Smooth muscle cell (in vitro differentiated cells): ENCODE measurements at regions not wholly inside any gene's neighbourhood (a gene's known extent, or its start where the extent isn't known, plus 50 kb on each side); places are given as distances from the start of the nearest gene placed in this dataset.

Experiments used
- DNase-seq: peaks from one replicate; lab custom pipeline; 2025; ENCODE audit not compliant: unreplicated experiment; lab: John Stamatoyannopoulos, UW
- H2AFZ ChIP-seq: fragments of 200-600 bp; sonication (generic); 2 replicates; pipeline ENCODE4 v1.6.0; 2016; ENCODE audit warnings: antibody characterized with exemption, low read depth, mild to moderate bottlenecking
- H3F3A ChIP-seq: fragments of 200-600 bp; sonication (generic); 2 replicates; pipeline ENCODE4 v1.6.0; 2017; ENCODE audit warnings: antibody characterized with exemption, low read depth
- H3K27ac ChIP-seq: fragments of 200-600 bp; sonication (generic); 2 replicates; pipeline ENCODE4 v1.5.1; 2016; ENCODE audit warnings: low read depth, mild to moderate bottlenecking
- H3K27me3 ChIP-seq: fragments of 200-600 bp; sonication (generic); 2 replicates; pipeline ENCODE4 v1.6.1; 2016; ENCODE audit warnings: low read depth, mild to moderate bottlenecking
- H3K36me3 ChIP-seq: fragments of 200-600 bp; sonication (generic); 2 replicates; pipeline ENCODE4 v1.5.1; 2016; ENCODE audit warnings: low read depth
- H3K4me1 ChIP-seq: fragments of 200-600 bp; sonication (generic); 2 replicates; pipeline ENCODE4 v1.5.1; 2016; ENCODE audit warnings: low read depth
- H3K4me2 ChIP-seq: fragments of 200-600 bp; sonication (generic); 2 replicates; pipeline ENCODE4 v1.6.0; 2016; ENCODE audit warnings: mild to moderate bottlenecking
- H3K4me3 ChIP-seq: fragments of 200-600 bp; sonication (generic); 2 replicates; pipeline ENCODE4 v1.5.1; 2016; ENCODE audit warnings: mild to moderate bottlenecking
- H3K79me2 ChIP-seq: fragments of 200-600 bp; sonication (generic); 2 replicates; pipeline ENCODE4 v1.6.0; 2016; ENCODE audit warnings: low read depth, mild to moderate bottlenecking
- H3K9ac ChIP-seq: fragments of 200-600 bp; sonication (generic); 2 replicates; pipeline ENCODE4 v1.6.0; 2016; ENCODE audit warnings: low read depth
- H3K9me3 ChIP-seq: fragments of 200-600 bp; sonication (generic); replicated peaks from 2 replicates; pipeline ENCODE4 v1.5.1; 2016; ENCODE audit warnings: low read depth
- H4K20me1 ChIP-seq: fragments of 200-600 bp; sonication (generic); 2 replicates; pipeline ENCODE4 v1.6.0; 2016; ENCODE audit warnings: low read depth
- WGBS: methylation state at CpG from one replicate; pipeline ENCODE4 v1.1.7; 2016; ENCODE audit warnings: low lambda C conversion rate; 5-methylcytosine and 5-hydroxymethylcytosine counted together
- TF ChIP-seq, protein P1 (sequence below): fragments of 200-600 bp; sonication (generic); IDR thresholded peaks from 2 replicates; pipeline ENCODE4 v1.5.1; 2017; ENCODE audit warnings: borderline replicate concordance, mild to moderate bottlenecking, antibody characterized with exemption; ENCODE audit not compliant: insufficient read depth, poor library complexity, severe bottlenecking

DNA sequence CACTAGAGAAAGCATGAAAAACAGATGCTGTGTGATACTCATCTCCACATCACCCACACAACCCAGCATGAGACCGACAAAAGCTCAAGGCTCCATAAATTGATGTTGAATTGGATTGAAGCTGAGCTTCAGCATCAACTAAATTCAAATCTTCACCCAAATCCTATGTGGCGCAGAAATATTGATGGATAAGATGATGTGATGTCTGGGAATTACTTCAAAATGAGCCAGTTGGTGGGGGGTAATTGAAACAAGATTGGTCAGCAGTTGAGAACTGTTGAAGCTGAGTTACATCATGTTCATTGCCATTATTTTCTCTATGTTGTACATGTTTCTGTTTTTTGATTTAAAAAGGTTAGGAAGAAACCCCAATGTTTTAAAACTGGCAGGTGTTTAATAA, 166.5 kb upstream of the STS start:
- no peaks in the 10 kb centered on the region for H3K4me1 ChIP-seq
- no peaks in the 10 kb centered on the region for H3K27me3 ChIP-seq
- H3K36me3 ChIP-seq = no peaks in the 10 kb centered on the region
- no peaks in the 10 kb centered on the region for H3F3A ChIP-seq
- no peak for DNase-seq
- no peak overlapping the region for H3K4me2 ChIP-seq
- TF ChIP-seq, protein P1, sequence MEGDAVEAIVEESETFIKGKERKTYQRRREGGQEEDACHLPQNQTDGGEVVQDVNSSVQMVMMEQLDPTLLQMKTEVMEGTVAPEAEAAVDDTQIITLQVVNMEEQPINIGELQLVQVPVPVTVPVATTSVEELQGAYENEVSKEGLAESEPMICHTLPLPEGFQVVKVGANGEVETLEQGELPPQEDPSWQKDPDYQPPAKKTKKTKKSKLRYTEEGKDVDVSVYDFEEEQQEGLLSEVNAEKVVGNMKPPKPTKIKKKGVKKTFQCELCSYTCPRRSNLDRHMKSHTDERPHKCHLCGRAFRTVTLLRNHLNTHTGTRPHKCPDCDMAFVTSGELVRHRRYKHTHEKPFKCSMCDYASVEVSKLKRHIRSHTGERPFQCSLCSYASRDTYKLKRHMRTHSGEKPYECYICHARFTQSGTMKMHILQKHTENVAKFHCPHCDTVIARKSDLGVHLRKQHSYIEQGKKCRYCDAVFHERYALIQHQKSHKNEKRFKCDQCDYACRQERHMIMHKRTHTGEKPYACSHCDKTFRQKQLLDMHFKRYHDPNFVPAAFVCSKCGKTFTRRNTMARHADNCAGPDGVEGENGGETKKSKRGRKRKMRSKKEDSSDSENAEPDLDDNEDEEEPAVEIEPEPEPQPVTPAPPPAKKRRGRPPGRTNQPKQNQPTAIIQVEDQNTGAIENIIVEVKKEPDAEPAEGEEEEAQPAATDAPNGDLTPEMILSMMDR = no peak
- 71% methylated on average over 2 of the region's 2 CpGs for WGBS
- H3K4me3 ChIP-seq = no peak overlapping the region
- H3K79me2 ChIP-seq = no peaks in the 10 kb centered on the region
- no peak overlapping the region for H2AFZ ChIP-seq
- no peak overlapping the region for H3K9ac ChIP-seq
- H3K27ac ChIP-seq = no peak overlapping the region
- no peaks in the 10 kb centered on the region for H3K9me3 ChIP-seq
- no peaks in the 10 kb centered on the region for H4K20me1 ChIP-seq

DNA sequence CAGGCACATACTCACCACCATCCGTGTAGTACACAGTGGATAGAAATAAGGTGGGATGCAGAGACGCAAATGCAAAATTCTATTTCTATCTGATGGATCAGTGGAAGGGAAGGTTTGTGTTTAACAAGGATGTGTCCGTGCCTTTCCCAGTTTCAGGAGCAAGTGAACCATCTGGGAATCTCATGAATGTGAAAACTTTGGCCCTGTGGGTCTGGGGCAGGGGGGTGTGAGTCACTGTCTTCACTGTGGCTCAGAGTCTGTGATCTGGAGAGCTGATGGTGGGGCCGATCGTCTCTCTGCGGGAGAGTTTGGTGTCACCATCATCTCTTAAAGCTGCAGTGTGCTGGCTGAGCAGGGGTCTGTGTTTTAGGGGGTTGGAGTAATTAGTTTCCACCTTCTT, 179.3 kb upstream of the STS start:
- 55% methylated on average over 6 of the region's 6 CpGs for WGBS
- TF ChIP-seq, protein P1 = no peak
- no peaks in the 10 kb centered on the region for H4K20me1 ChIP-seq
- H2AFZ ChIP-seq = no peak overlapping the region
- H3K4me3 ChIP-seq = no peak overlapping the region
- DNase-seq = no peak
- H3K79me2 ChIP-seq = no peaks in the 10 kb centered on the region
- no peaks in the 10 kb centered on the region for H3K9me3 ChIP-seq
- H3K36me3 ChIP-seq = no peaks in the 10 kb centered on the region
- H3K4me1 ChIP-seq = no peaks in the 10 kb centered on the region
- no peak overlapping the region for H3K4me2 ChIP-seq
- H3K9ac ChIP-seq = no peak overlapping the region
- no peak overlapping the region for H3K27ac ChIP-seq
- no peaks in the 10 kb centered on the region for H3F3A ChIP-seq
- no peaks in the 10 kb centered on the region for H3K27me3 ChIP-seq

- H3K36me3 ChIP-seq = no peaks in the 10 kb centered on the region
- H3K9me3 ChIP-seq = peaks cover 4% of the 10 kb centered on the region
- TF ChIP-seq, protein P1 = no peak
- no peaks in the 10 kb centered on the region for H3K27me3 ChIP-seq
- H3K4me3 ChIP-seq = no peak overlapping the region
- no peak for DNase-seq
- no peak overlapping the region for H3K27ac ChIP-seq
- no peaks in the 10 kb centered on the region for H3K79me2 ChIP-seq
- WGBS = 75% methylated on average over 4 of the region's 4 CpGs
- H2AFZ ChIP-seq = no peak overlapping the region
- H3K4me1 ChIP-seq = no peaks in the 10 kb centered on the region
- no peak overlapping the region for H3K9ac ChIP-seq
- no peaks in the 10 kb centered on the region for H3F3A ChIP-seq
- H3K4me2 ChIP-seq = no peak overlapping the region
- H4K20me1 ChIP-seq = no peaks in the 10 kb centered on the region
These were observed 181.8 kb upstream of the STS start for GRCh38 chrX:6965729-6966128.

DNA sequence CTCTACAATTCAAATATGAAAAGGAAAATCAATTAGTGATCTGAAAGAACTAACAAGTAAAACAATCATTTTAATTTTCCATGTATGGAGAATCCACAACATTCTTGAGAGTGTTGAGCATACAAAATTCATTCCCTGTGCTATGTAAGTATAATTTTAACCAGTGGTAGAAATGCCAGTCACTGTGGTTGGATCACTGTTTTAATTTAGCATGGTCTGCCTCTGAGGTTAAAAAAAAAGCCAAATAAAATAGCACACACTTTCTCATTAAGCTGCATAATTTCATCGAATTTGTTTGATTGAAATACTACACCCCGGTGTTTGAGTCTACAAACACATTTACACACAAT, 185.5 kb upstream of the STS start:
- Histone ChIP-seq H3K4me3 (no peak overlapping the region), H3K4me1 (no peaks in the 10 kb centered on the region), H2AFZ (no peak overlapping the region), H3F3A (no peaks in the 10 kb centered on the region), H3K27ac (no peak overlapping the region), H3K36me3 (no peaks in the 10 kb centered on the region), H3K9ac (no peak overlapping the region), H3K79me2 (no peaks in the 10 kb centered on the region), H3K9me3 (peaks cover 4% of the 10 kb centered on the region), H3K4me2 (no peak overlapping the region), H4K20me1 (no peaks in the 10 kb centered on the region), H3K27me3 (no peaks in the 10 kb centered on the region)
- 83% methylated on average over 2 of the region's 2 CpGs for WGBS
- no peak for DNase-seq
- TF ChIP-seq, protein P1 = no peak
